ENCODE measurements at regions not wholly inside any gene's neighbourhood (a gene's known extent, or its start where the extent isn't known, plus 50 kb on each side); places are given as distances from the start of the nearest gene placed in this dataset.
"Not testable (repeated sequence)": the region's sequence is repeated elsewhere in the genome, so short reads cannot be mapped to it uniquely, and the experiment has no call there.

DNA sequence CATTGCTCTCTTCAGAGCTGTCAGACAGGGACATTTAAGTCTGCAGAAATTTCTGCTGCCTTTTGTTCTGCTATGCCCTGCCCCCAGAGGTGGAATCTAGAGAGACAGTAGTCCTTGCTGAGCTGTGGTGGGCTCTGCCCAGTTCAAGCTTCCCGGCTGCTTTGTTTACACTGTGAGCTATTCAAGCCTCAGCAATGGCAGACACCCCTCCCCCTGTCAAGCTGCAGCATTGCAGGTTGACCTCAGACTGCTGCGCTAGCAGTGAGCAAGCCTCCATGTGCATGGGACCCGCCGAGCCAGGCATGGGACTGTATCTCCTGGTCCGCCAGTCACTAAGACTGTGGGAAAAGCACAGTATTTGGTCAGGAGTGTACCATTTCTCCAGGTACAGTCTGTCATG lies 53.6 kb upstream of the MAPK10 start:
- DNase-seq = not testable (repeated sequence)

DNA sequence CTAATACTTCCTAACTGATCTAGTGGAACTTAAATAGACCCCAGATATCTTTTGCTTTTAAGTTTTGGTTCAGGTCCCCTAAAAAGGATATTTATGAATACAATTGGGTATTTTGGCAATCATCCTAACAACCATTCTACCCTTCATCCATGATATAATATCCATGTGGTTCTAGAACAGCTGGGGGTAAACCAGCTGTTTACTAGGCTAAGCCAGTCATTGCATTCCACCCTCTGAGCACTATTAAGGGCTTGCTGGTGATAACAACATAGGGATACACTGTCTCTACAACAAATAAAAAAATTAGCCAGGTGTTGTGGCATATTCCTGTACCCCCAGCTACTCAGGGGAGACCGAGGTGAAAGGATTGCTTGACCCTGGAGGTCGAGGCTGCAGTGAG lies 54.8 kb upstream of the MAPK10 start:
- no peak for DNase-seq

DNA sequence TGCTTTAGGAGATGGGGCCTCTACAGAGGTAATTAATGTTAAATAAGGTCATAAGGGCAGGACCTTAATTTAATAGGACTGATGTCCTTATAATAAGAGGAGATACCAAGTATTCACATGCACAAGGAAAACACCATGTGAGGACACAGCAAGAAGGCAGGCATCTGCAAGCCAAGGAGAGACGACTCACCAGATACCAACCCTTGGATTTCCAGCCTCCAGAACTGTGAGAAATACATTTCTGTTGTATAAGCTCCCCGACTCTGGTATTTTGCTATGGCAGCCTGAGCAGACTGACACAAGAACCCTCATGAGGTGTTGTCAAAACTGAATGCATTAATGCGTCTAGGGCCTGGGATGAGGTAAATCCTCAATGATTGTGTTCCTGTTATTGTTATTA lies 56.2 kb upstream of the MAPK10 start:
- DNase-seq = no peak

- no peak for DNase-seq
These were observed 61.6 kb upstream of the MAPK10 start for GRCh38 chr4:86421461-86421860.

- no peak for DNase-seq
These were observed 71.8 kb upstream of the MAPK10 start for GRCh38 chr4:86431543-86432116.

DNA sequence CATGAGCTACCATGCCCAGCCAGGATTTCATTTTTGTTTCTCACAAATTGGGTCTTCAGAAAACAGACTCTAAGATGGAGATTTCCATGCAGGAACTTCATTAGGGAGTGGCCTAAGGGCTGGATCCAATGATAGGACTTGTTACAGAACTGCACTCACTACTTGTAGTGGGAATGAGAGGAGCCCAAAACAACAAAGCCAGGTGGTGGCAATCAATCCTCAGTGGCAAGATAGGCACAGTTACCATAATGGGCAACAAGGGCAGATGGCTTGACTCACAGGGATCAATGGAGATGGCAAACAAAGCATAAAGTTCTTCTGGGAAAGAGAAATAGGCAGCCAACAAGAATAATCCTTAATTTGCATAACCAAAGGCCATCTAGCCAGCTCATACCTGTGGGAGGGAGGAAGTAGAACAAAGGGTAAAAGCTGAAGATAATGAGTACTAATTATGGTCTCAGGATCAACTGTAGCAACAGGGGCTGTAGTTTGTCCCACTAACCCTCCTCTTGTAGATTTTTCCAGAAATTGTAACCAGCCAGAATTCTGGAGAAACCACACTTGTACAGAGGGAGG lies 72.8 kb upstream of the MAPK10 start:
- DNase-seq = no peak

- DNase-seq = no peak
These were observed 79.4 kb upstream of the MAPK10 start for GRCh38 chr4:86439293-86439692.

DNA sequence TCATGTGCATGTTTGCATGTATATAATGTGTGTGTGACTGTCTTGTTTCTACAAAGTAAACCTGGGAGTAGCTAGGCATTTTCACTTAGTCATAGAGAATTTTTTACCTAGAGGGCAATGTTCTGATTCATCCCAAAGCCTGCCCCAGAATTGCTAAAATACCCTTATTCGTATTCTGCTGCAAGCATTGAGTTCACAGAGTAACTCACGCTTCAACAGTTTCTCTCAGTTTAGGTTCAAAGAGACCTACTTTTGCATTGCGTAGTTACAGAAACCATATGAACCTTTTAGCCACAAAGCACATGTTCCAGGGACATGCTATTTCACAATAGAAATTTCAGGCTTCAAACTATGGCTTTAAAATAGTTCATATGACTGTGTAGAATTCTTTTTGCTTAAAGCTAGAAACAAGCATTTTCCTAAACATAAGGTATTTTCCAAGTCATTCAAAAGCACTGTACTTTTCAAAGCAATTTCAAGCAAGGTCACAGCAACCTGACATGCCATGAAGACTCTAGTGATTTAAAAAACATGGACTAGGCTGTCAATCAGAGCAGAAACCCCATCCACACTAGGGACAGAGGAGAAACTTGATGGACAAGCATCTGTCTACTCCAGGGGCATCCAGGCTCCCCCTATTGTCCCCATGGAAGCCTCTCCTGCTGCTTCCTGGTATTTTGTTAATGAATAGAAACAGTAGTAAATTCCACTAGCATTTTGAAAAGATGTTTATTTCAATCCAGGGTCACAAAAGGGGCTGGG lies 81.5 kb upstream of the MAPK10 start:
- DNase-seq = no peak

DNA sequence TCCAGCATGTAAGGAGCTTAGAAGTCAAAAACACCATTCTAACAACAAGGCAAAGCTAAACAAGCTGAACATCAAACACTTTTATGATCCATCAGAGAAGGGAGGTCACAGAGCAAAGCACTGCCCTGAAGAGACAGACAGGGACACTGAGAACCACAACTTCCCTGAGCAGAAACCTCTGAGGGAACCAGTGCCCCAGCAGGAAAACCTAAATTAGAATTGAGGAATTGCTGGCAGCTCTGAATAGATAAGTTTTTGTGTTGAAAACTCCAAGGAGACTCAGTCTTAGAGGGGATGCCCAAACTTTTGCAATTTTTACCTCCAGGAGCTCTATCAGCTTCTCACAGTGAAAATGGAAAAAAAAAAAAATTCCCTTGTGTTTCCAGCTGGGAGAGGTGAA lies 83.0 kb upstream of the MAPK10 start:
- no peak for DNase-seq

GRCh38 chr4:86443495-86443894 lies 83.6 kb upstream of the MAPK10 start:
- no peak for DNase-seq

DNA sequence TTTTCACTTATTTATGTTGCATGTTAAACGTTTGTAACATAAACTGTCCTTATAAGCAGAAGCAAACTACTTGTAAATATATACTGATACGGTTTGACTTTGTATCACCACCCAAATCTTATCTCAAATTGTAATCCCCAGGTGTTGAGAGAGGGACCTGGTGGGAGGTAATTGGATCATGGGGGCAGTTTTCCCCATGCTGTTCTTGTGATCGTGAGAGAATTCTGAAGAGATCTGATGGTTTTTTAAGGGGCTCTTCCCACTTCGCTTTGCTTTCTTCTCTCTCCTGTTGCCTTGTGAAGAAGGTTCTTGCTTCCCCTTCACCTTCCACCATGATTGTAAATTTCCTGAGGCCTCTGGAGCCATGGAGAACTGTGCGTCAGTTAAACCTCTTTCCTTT lies 87.1 kb upstream of the MAPK10 start:
- DNase-seq = no peak

DNA sequence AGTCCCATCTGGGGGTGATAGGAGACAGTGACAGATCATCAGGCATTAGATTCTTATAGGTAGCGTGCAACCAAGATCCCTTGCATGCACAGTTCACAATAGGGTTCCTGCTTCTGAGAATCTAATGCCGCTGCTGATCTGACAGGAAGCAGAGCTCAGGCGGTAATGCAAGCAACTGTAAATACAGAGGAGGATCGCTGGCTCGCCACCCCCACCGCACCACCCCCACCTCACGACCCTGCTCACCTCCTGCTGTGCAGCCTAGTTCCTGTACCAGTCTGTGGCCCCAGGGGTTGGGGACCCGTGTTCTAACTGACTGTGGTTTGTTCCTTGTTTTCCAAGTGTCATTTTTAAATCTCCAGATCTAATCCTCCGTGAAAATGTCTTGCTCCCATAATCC lies 89.0 kb upstream of the MAPK10 start:
- no peak for DNase-seq

GRCh38 chr4:86449746-86450588 lies 90.1 kb upstream of the MAPK10 start:
- DNase-seq = no peak

DNA sequence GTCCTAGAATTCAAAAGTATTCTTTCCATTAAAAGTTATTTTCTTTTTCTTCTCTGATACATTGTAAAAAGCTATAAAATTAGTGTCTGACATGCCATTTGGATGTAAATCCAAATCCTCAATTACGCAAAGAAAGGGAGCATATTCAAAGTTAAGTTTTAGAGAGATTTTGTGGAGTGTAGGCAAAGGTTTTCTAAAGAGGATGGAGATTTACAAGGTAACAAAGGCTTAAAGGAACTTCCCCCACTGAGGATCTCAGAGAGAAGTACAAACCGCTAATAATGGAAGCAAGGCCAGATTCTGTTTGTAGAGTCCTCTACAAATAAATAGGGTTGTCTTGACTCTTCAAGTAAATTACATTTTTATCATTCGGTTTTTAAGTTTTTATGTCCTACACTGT lies 91.0 kb upstream of the MAPK10 start:
- DNase-seq = no peak

DNA sequence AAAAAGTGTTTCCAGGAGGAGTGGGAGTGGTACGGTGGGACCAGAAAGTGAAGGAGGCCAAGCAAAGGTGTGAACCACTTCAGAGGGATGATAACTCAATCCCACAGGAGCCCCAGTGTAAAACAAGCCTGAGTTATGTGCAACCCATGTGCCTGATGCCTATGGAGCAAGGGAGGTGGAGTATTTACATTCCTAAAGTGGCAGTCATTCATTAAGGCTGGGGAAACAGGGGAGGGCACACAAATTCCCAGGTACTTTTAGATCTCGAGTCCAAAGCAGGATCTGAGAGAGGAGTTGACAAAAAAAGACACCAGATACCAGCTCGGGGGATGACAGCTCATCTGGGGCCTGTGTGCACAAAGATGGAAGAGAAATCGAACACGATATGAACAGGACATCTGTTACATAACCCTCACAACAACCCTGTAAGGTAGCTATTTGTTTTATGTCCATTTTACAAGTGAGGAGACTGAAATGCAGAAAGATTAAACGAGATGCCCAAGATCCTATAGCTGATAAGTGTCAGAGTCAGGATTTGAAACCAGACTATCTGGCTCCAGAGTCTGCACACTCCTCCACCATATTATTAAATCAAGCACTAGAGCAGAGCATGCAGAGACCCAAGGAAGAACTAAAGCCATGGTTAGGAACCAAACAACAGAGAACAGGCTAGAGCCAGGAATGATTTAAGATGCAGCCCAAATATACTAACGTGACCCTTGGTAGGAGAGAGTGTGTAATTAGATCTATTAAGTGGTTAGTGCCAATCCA lies 91.9 kb upstream of the MAPK10 start:
- DNase-seq = no peak

DNA sequence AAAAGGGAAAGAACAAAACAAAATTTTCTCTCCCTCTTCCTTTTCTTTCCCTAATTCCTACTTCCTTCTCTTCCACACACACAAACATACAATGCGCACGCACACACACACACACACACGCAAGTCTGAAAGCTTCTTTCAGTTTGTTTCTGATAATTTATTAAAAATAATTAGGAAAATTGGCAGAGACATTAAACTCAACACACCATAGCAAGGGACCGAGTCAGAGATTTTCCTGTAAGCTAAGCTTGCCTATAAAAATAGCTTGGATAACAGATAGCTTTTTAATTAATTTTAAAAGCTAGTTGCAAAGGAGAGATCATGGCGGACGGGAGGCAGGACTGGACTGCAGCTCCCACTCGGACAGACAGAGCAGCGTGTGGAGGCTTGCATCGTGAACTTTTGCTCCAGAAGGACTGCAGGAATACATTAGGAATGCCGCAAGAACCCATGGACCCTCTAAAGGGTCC lies 92.6 kb upstream of the MAPK10 start:
- no peak for DNase-seq

DNA sequence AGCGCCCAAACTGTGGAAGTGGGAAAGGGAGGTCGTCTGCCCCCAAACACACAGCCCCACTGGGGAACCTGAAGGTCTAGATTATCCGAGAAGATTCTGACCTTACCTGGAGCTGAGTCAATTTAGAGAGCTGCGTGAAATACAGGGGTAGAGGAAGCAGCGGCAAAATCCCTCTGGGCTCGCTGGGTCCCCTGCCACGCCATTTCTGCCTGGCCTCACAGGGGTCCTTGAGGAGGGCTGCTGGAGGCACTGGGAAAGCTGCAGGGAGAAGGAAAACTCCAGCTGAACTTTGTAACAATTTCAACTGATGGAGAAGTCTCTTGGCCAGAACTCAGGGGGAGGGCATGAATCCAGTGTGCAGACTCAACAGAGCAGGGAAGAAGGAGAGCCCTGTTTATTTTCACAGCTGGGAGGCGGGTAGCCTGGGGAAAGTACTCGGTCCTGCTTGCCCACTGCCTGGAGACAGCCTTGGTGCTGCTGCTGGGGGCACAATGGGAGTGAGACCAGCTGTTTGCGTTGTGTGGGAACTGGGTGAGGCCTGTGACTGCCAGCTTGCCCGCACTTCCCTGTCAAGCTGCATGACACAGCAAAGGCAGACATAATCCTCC lies 93.2 kb upstream of the MAPK10 start:
- peak; percentile 46 for DNase-seq

DNA sequence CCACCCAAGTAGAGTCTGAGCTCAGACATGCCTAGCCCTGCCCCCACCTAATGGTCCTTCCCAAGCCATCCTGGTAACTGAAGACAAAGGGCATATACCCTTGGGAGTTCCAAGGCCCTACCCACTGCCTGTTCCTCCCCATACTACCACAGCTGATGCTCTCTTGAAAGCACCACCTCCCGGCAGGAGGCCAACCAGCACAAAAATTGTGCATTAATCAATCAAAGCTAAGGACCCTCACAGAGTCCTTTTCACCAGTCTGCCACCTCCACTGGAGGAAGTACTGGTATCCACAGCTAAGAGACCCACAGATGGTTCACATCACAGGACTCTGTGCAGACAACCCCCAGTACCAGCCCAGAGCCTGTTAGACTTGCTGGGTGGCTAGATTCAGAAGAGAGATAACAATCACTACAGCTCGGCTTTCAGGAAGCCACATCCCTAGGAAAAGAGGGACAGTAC lies 93.8 kb upstream of the MAPK10 start:
- DNase-seq = not testable (repeated sequence)

DNA sequence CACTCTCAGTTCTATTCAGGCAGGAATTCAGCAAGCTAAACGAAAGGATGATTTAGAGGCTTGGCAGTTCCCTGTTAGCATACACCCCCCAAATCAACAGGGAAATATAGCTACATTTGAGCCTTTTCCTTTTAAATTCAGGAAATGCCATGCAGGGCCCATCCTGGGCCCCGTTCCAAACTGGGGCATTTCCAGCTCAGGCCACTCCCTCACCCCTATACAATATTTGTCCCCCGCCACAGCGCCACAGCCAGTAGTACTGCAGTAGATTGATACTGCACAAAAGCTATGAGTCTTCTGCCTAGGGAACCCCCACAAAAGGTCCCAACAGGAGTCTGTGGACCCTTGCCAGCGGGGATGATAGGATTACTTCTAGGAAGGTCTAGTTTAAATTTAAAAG lies 102.0 kb upstream of the MAPK10 start:
- DNase-seq = no peak

DNA sequence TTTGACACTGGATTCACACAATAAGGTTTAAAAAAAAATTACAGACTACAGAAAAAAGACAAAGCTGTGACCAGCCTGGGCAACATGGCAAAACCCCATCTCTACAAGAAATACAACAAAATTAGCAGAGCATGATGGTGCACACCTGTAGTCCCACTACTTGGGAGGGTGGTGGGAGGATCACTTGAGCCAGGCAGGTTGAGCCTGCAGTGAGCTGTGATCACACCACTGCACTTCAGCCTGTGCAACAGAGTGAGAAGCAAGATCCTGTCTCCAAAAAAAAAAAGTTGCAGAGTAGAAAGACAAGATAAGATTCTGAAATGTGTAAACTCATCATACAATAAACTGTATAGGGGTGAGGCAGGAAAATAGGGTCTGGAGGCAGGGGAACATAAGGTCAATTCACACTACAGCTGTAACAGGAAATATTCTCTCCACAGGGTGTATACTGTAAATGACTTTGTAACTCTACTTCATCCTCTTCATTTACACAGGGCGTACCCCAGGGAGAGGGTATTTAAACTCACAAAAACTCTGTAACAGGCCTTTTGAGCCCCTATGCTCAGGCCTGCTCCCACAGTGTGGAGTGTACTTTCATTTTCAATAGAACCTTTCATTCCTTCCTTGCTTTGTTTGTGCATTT lies 112.6 kb upstream of the MAPK10 start:
- DNase-seq = no peak

DNA sequence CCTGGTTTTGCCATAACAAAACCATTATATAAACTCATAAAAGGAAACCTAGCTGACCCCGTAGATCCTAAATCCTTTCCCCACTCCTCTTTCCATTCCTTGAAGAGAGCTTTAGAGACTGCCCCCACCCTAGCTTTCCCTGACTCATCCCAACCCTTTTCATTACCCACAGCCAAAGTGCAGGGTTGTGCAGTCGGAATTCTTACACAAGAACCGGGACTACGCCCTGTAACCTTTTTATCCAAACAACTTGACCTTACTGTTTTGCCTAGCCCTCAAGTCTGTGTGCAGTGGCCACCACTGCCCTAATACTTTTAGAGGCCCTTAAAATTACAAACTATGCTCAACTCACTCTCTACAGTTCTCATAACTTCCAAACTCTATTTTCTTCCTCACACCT lies 116.0 kb upstream of the PTPN13 start:
- not testable (repeated sequence) for DNase-seq

- DNase-seq = no peak
These were observed 112.7 kb upstream of the PTPN13 start for GRCh38 chr4:86481440-86481839.

Measured in left hindlimb (tissue), 1 donor.